ENCODE measurements at regions not wholly inside any gene's neighbourhood (a gene's known extent, or its start where the extent isn't known, plus 50 kb on each side); places are given as distances from the start of the nearest gene placed in this dataset.

DNA sequence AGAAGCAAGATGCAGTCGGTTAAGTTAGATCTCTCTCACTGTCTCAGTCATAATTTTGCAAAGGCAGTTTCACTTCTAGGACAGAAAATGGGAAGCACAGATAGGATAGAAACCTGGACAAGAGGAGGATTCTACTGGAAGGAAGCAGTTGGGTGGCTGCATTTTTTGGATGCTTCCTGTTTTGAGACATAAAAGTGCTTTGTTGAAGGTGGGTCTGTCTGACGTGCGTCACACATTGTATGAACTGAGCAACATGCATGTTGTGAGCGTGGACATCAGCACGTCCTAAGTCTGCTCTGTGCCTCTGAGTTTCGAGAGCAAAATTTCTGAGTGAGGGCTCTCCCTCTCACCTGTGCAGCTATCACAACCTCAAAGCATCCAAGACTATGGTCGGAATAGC, 68.7 kb upstream of the SNX9 start:
- TF ChIP-seq CTCF (IDR thresholded peaks at IDR 0.05) (no peak), EP300 (IDR thresholded peaks at IDR 0.05) (no peak), POLR2A (IDR thresholded peaks at IDR 0.05) (no peak)

Data from tibial nerve (tissue), 4 donors.